ENCODE measurements at regions not wholly inside any gene's neighbourhood (a gene's known extent, or its start where the extent isn't known, plus 50 kb on each side); places are given as distances from the start of the nearest gene placed in this dataset.

GRCh38 chr6:113701552-113702254 lies 155.4 kb upstream of the MARCKS start:
- TF ChIP-seq CTCF (IDR thresholded peaks at IDR 0.05; ENCODE audit: insufficient read depth, low read length) (no peak), REST (IDR thresholded peaks at IDR 0.05; ENCODE audit: insufficient replicate concordance, low read depth) (no peak), POLR2AphosphoS5 (IDR thresholded peaks at IDR 0.05; ENCODE audit: low read depth) (no peak), SPI1 (IDR thresholded peaks at IDR 0.05; ENCODE audit: borderline replicate concordance, low read depth) (no peak)
